Vagina (tissue), 2 donors: ENCODE measurements at regions not wholly inside any gene's neighbourhood (a gene's known extent, or its start where the extent isn't known, plus 50 kb on each side); places are given as distances from the start of the nearest gene placed in this dataset.

Source experiments
- DNase-seq, 2 donors: peaks; one replicate each; pipeline ENCODE4 v3.0.0-alpha.2; 2017; ENCODE audit errors: extremely low spot score in 2 of 2
- H3K27ac ChIP-seq: fragments of 200-600 bp; sonication (generic); one replicate; pipeline ENCODE4 v1.5.1; 2019
- H3K27me3 ChIP-seq: fragments of 200-600 bp; sonication (generic); one replicate; pipeline ENCODE4 v1.5.1; 2019
- H3K36me3 ChIP-seq, 2 donors: fragments of 200-600 bp; sonication (generic); one replicate each; pipeline ENCODE4 v1.5.1; 2017 to 2019
- H3K4me1 ChIP-seq: fragments of 200-600 bp; sonication (generic); one replicate; pipeline ENCODE4 v1.5.1; 2019
- H3K4me3 ChIP-seq, 2 donors: fragments of 200-600 bp; sonication (generic); 1 replicate in 1 of 2; 2 replicates in 1 of 2; pipeline ENCODE4 v1.5.1; 2016 to 2019
- H3K9me3 ChIP-seq: fragments of 200-600 bp; sonication (generic); one replicate; pipeline ENCODE4 v1.5.1; 2019
- POLR2A ChIP-seq, 2 donors: fragments of 450-650 bp; IDR thresholded peaks; one replicate each; pipeline ENCODE4 v1.6.1; 2017; ENCODE audit warnings: antibody characterized with exemption in 2 of 2, mild to moderate bottlenecking in 2 of 2, moderate library complexity in 2 of 2
- POLR2AphosphoS5 ChIP-seq, 2 donors: sonication (generic); formaldehyde crosslinking; IDR thresholded peaks; one replicate each; pipeline ENCODE4 v1.9.0; 2017; ENCODE audit warnings: antibody characterized with exemption in 2 of 2, mild to moderate bottlenecking in 2 of 2, low read depth in 1 of 2; ENCODE audit not compliant: insufficient read depth in 1 of 2
- intact Hi-C: fragments of 100-400 bp; cut with DNase I; formaldehyde crosslinking; loops from one replicate; pipeline ENCODE4 v1.15.1; 2023
- TF ChIP-seq, protein P1 (sequence below), 3 experiments: fragments of 450-650 bp in 2 of 3; fragments of 200-600 bp in 1 of 3; sonication (generic) in 1 of 3; IDR thresholded peaks; one replicate each; pipeline ENCODE4 v1.5.1; 2017 to 2019; ENCODE audit warnings: antibody characterized with exemption in 3 of 3, mild to moderate bottlenecking in 2 of 3, moderate library complexity in 2 of 3

GRCh38 chr17:34125921-34126320 is 129.2 kb upstream of the CCL2 start:
- peak in 1 of 2 donors; percentile 44 for DNase-seq
- intact Hi-C loops: no loop called here
- H3K4me1 ChIP-seq: no peaks in the 10 kb centered on the region
- no peak overlapping the region for H3K4me3 ChIP-seq
- H3K36me3 ChIP-seq: no peaks in the 10 kb centered on the region
- H3K27me3 ChIP-seq: no peaks in the 10 kb centered on the region
- no peak overlapping the region for H3K27ac ChIP-seq
- no peak for TF ChIP-seq POLR2AphosphoS5 (IDR thresholded peaks at IDR 0.05; ENCODE audit: insufficient read depth in 1 of 2, low read depth in 1 of 2)
- TF ChIP-seq, protein P1, sequence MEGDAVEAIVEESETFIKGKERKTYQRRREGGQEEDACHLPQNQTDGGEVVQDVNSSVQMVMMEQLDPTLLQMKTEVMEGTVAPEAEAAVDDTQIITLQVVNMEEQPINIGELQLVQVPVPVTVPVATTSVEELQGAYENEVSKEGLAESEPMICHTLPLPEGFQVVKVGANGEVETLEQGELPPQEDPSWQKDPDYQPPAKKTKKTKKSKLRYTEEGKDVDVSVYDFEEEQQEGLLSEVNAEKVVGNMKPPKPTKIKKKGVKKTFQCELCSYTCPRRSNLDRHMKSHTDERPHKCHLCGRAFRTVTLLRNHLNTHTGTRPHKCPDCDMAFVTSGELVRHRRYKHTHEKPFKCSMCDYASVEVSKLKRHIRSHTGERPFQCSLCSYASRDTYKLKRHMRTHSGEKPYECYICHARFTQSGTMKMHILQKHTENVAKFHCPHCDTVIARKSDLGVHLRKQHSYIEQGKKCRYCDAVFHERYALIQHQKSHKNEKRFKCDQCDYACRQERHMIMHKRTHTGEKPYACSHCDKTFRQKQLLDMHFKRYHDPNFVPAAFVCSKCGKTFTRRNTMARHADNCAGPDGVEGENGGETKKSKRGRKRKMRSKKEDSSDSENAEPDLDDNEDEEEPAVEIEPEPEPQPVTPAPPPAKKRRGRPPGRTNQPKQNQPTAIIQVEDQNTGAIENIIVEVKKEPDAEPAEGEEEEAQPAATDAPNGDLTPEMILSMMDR (IDR thresholded peaks at IDR 0.05): no peak
- TF ChIP-seq POLR2A (IDR thresholded peaks at IDR 0.05): no peak
- no peaks in the 10 kb centered on the region for H3K9me3 ChIP-seq

DNA sequence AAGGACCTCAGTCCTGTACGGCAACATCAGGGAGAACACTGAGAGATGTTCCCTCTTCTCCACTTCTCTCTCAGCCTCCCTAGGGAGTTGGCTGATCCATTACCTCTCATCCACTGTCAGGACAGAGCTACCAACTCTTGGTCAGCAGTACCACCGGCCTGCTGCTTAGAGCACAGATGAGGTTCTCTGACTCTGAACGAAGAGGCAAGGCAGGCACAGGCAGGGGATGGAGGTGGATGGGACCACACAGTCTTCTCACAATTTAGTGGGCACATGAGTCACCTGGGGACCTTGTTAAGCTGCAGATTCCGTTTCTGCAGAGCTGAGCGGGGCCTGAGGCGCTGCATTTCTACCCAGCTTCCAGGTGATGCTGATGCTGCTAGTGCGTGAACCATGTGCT is 128.6 kb upstream of the CCL2 start:
- Histone ChIP-seq H3K9me3 (no peaks in the 10 kb centered on the region), H3K36me3 (no peaks in the 10 kb centered on the region), H3K27me3 (no peaks in the 10 kb centered on the region), H3K4me1 (no peaks in the 10 kb centered on the region), H3K27ac (no peak overlapping the region), H3K4me3 (no peak overlapping the region)
- DNase-seq: peak in 1 of 2 donors; percentile 76
- TF ChIP-seq POLR2A (IDR thresholded peaks at IDR 0.05) (no peak), POLR2AphosphoS5 (IDR thresholded peaks at IDR 0.05; ENCODE audit: insufficient read depth in 1 of 2, low read depth in 1 of 2) (no peak)
- TF ChIP-seq, protein P1 (IDR thresholded peaks at IDR 0.05): no peak
- intact Hi-C loops: no loop called here

- intact Hi-C loops: no loop called here
- Histone ChIP-seq H3K4me1 (no peaks in the 10 kb centered on the region), H3K27me3 (no peaks in the 10 kb centered on the region), H3K4me3 (no peak overlapping the region), H3K9me3 (no peaks in the 10 kb centered on the region), H3K36me3 (no peaks in the 10 kb centered on the region), H3K27ac (no peak overlapping the region)
- DNase-seq: peak in 1 of 2 donors; percentile 29
- TF ChIP-seq POLR2AphosphoS5 (IDR thresholded peaks at IDR 0.05; ENCODE audit: insufficient read depth in 1 of 2, low read depth in 1 of 2) (no peak), POLR2A (IDR thresholded peaks at IDR 0.05) (no peak)
- TF ChIP-seq, protein P1 (IDR thresholded peaks at IDR 0.05): no peak
These were observed 128.1 kb upstream of the CCL2 start for GRCh38 chr17:34126965-34127364.

DNA sequence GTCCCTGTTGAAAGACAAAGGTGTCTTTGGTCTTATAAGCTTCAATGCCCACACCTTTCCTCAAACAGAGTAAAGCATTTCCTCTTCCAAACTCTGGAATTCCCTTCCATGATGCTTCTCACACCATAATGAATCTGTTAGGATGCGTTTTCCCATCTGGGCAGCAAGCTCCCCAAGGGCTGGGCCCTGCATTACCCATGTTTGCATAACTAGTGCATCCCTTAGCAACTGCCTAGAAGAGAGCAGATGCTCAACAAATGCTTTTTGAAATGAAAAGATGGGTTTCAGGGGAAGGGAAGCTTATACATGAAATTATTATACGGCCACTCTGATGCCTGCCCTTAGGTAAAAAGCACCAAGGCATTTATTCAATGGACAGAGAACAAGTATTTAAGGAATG is 124.5 kb upstream of the CCL2 start:
- TF ChIP-seq POLR2A (IDR thresholded peaks at IDR 0.05): no peak
- TF ChIP-seq POLR2AphosphoS5 (IDR thresholded peaks at IDR 0.05; ENCODE audit: insufficient read depth in 1 of 2, low read depth in 1 of 2): no peak
- TF ChIP-seq, protein P1 (IDR thresholded peaks at IDR 0.05): no peak
- Histone ChIP-seq H3K4me3 (no peak overlapping the region), H3K9me3 (no peaks in the 10 kb centered on the region), H3K27me3 (no peaks in the 10 kb centered on the region), H3K4me1 (no peaks in the 10 kb centered on the region), H3K27ac (no peak overlapping the region), H3K36me3 (no peaks in the 10 kb centered on the region)
- intact Hi-C loops: no loop called here
- no peak for DNase-seq

DNA sequence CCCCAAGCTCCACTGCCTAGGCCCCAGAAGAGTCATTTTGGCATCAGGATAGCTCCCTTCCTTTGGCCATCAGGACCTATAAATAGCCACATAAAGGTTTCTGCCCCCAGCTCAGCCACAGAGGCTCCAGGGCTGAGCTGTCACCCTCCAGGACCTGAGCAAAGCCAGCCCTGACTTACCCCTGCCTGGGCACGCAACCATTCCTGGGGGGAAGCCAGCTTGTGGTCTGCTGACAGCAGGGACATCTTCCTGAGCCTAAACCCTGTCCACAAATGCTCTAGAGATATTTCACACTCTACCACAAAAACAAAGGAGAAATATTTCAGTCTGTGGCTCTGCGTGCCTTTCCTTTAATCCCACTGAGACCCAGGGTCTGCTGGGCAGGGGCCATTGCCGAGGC is 123.7 kb upstream of the CCL2 start:
- intact Hi-C loops: no loop called here
- TF ChIP-seq POLR2A (IDR thresholded peaks at IDR 0.05) (no peak), POLR2AphosphoS5 (IDR thresholded peaks at IDR 0.05; ENCODE audit: insufficient read depth in 1 of 2, low read depth in 1 of 2) (no peak)
- TF ChIP-seq, protein P1 (IDR thresholded peaks at IDR 0.05): no peak
- no peaks in the 10 kb centered on the region for H3K36me3 ChIP-seq
- H3K4me1 ChIP-seq: no peaks in the 10 kb centered on the region
- no peaks in the 10 kb centered on the region for H3K9me3 ChIP-seq
- H3K27ac ChIP-seq: no peak overlapping the region
- H3K4me3 ChIP-seq: no peak overlapping the region
- H3K27me3 ChIP-seq: no peaks in the 10 kb centered on the region
- peak in 1 of 2 donors; percentile 32 for DNase-seq
